ENCODE measurements at regions not wholly inside any gene's neighbourhood (a gene's known extent, or its start where the extent isn't known, plus 50 kb on each side); places are given as distances from the start of the nearest gene placed in this dataset.

GRCh38 chr2:12642859-12643258 is 73.9 kb upstream of the TRIB2 start:
- no peak for FAIRE-seq
- no peak overlapping the region for H3K4me3 ChIP-seq (ENCODE audit: low read depth in 1 of 3, low read length in 3 of 3)

GRCh38 chr2:12649602-12650400 is 66.9 kb upstream of the TRIB2 start:
- no peak for FAIRE-seq
- Histone ChIP-seq H3K9me3 (ENCODE audit: control insufficient read depth in 2 of 2, insufficient read depth in 1 of 2, low read depth in 1 of 2, low read length in 1 of 2) (no peaks in the 10 kb centered on the region), H3K4me3 (ENCODE audit: low read depth in 1 of 3, low read length in 3 of 3) (no peak overlapping the region), H3K4me1 (ENCODE audit: control insufficient read depth in 3 of 3, insufficient read depth in 2 of 3, low read depth in 1 of 3, low read length in 2 of 3) (no peaks in the 10 kb centered on the region), H3K27ac (ENCODE audit: low read depth in 1 of 3, low read length in 2 of 3) (no peak overlapping the region), H3K27me3 (ENCODE audit: control insufficient read depth in 3 of 3, insufficient read depth in 3 of 3, low read length in 3 of 3) (peaks cover 0 to 3% (median 0%) of the 10 kb centered on the region in 3 donors), H3K36me3 (ENCODE audit: control insufficient read depth in 3 of 3, insufficient read depth in 2 of 3, low read depth in 1 of 3, low read length in 3 of 3) (no peaks in the 10 kb centered on the region)
- 47 to 71% (median 53%) methylated on average over 10 of the region's 10 CpGs for WGBS, 3 donors
- DNase-seq: peak in 1 of 2 donors; percentile 30

More at GRCh38 chr2:12642859-12643258, 73.9 kb upstream of the TRIB2 start:
- WGBS, 3 donors: 76 to 80% (median 79%) methylated on average over 5 of the region's 5 CpGs
- H3K27ac ChIP-seq (ENCODE audit: low read depth in 1 of 3, low read length in 2 of 3): no peak overlapping the region
- no peak for DNase-seq
- H3K9me3 ChIP-seq (ENCODE audit: control insufficient read depth in 2 of 2, insufficient read depth in 1 of 2, low read depth in 1 of 2, low read length in 1 of 2): no peaks in the 10 kb centered on the region
- no peaks in the 10 kb centered on the region for H3K36me3 ChIP-seq (ENCODE audit: control insufficient read depth in 3 of 3, insufficient read depth in 2 of 3, low read depth in 1 of 3, low read length in 3 of 3)
- no peaks in the 10 kb centered on the region for H3K27me3 ChIP-seq (ENCODE audit: control insufficient read depth in 3 of 3, insufficient read depth in 3 of 3, low read length in 3 of 3)
- no peaks in the 10 kb centered on the region for H3K4me1 ChIP-seq (ENCODE audit: control insufficient read depth in 3 of 3, insufficient read depth in 2 of 3, low read depth in 1 of 3, low read length in 2 of 3)

GRCh38 chr2:12651641-12652040 is 65.1 kb upstream of the TRIB2 start:
- WGBS, 3 donors: 76 to 94% (median 93%) methylated on average over 8 of the region's 8 CpGs
- Histone ChIP-seq H3K27ac (ENCODE audit: low read depth in 1 of 3, low read length in 2 of 3) (no peak overlapping the region), H3K27me3 (ENCODE audit: control insufficient read depth in 3 of 3, insufficient read depth in 3 of 3, low read length in 3 of 3) (peaks cover 0 to 3% (median 0%) of the 10 kb centered on the region in 3 donors), H3K4me1 (ENCODE audit: control insufficient read depth in 3 of 3, insufficient read depth in 2 of 3, low read depth in 1 of 3, low read length in 2 of 3) (no peaks in the 10 kb centered on the region), H3K9me3 (ENCODE audit: control insufficient read depth in 2 of 2, insufficient read depth in 1 of 2, low read depth in 1 of 2, low read length in 1 of 2) (no peaks in the 10 kb centered on the region), H3K4me3 (ENCODE audit: low read depth in 1 of 3, low read length in 3 of 3) (no peak overlapping the region), H3K36me3 (ENCODE audit: control insufficient read depth in 3 of 3, insufficient read depth in 2 of 3, low read depth in 1 of 3, low read length in 3 of 3) (no peaks in the 10 kb centered on the region)
- FAIRE-seq: no peak
- DNase-seq: no peak

- FAIRE-seq (no peak), DNase-seq (no peak)
- Histone ChIP-seq H3K27ac (ENCODE audit: low read depth in 1 of 3, low read length in 2 of 3) (no peak overlapping the region), H3K36me3 (ENCODE audit: control insufficient read depth in 3 of 3, insufficient read depth in 2 of 3, low read depth in 1 of 3, low read length in 3 of 3) (no peaks in the 10 kb centered on the region), H3K4me3 (ENCODE audit: low read depth in 1 of 3, low read length in 3 of 3) (no peak overlapping the region), H3K4me1 (ENCODE audit: control insufficient read depth in 3 of 3, insufficient read depth in 2 of 3, low read depth in 1 of 3, low read length in 2 of 3) (no peaks in the 10 kb centered on the region), H3K9me3 (ENCODE audit: control insufficient read depth in 2 of 2, insufficient read depth in 1 of 2, low read depth in 1 of 2, low read length in 1 of 2) (no peaks in the 10 kb centered on the region), H3K27me3 (ENCODE audit: control insufficient read depth in 3 of 3, insufficient read depth in 3 of 3, low read length in 3 of 3) (peaks cover 0 to 3% (median 0%) of the 10 kb centered on the region in 3 donors)
- 90 to 91% (median 90%) methylated on average over 9 of the region's 9 CpGs for WGBS, 3 donors
These were observed 64.0 kb upstream of the TRIB2 start for GRCh38 chr2:12652723-12653122.

- WGBS, 3 donors: 74 to 92% (median 90%) methylated on average over 6 of the region's 6 CpGs
- no peaks in the 10 kb centered on the region for H3K27me3 ChIP-seq (ENCODE audit: control insufficient read depth in 3 of 3, insufficient read depth in 3 of 3, low read length in 3 of 3)
- DNase-seq: no peak
- no peak overlapping the region for H3K4me3 ChIP-seq (ENCODE audit: low read depth in 1 of 3, low read length in 3 of 3)
- H3K36me3 ChIP-seq (ENCODE audit: control insufficient read depth in 3 of 3, insufficient read depth in 2 of 3, low read depth in 1 of 3, low read length in 3 of 3): no peaks in the 10 kb centered on the region
- H3K9me3 ChIP-seq (ENCODE audit: control insufficient read depth in 2 of 2, insufficient read depth in 1 of 2, low read depth in 1 of 2, low read length in 1 of 2): no peaks in the 10 kb centered on the region
- no peak for FAIRE-seq
- no peak overlapping the region for H3K27ac ChIP-seq (ENCODE audit: low read depth in 1 of 3, low read length in 2 of 3)
- H3K4me1 ChIP-seq (ENCODE audit: control insufficient read depth in 3 of 3, insufficient read depth in 2 of 3, low read depth in 1 of 3, low read length in 2 of 3): no peaks in the 10 kb centered on the region
These were observed 59.2 kb upstream of the TRIB2 start for GRCh38 chr2:12657560-12657959.

GRCh38 chr2:12658310-12658945 is 58.3 kb upstream of the TRIB2 start:
- FAIRE-seq (no peak), DNase-seq (no peak)
- 80 to 89% (median 86%) methylated on average over 3 of the region's 3 CpGs for WGBS, 3 donors

GRCh38 chr2:12661489-12661888 is 55.2 kb upstream of the TRIB2 start:
- 76 to 84% (median 77%) methylated on average over 1 of the region's 1 CpG for WGBS, 3 donors
- no peaks in the 10 kb centered on the region for H3K36me3 ChIP-seq (ENCODE audit: control insufficient read depth in 3 of 3, insufficient read depth in 2 of 3, low read depth in 1 of 3, low read length in 3 of 3)

More at GRCh38 chr2:12658310-12658945, 58.3 kb upstream of the TRIB2 start:
- Histone ChIP-seq H3K27ac (ENCODE audit: low read depth in 1 of 3, low read length in 2 of 3) (no peak overlapping the region), H3K36me3 (ENCODE audit: control insufficient read depth in 3 of 3, insufficient read depth in 2 of 3, low read depth in 1 of 3, low read length in 3 of 3) (no peaks in the 10 kb centered on the region), H3K4me3 (ENCODE audit: low read depth in 1 of 3, low read length in 3 of 3) (no peak overlapping the region), H3K27me3 (ENCODE audit: control insufficient read depth in 3 of 3, insufficient read depth in 3 of 3, low read length in 3 of 3) (no peaks in the 10 kb centered on the region), H3K9me3 (ENCODE audit: control insufficient read depth in 2 of 2, insufficient read depth in 1 of 2, low read depth in 1 of 2, low read length in 1 of 2) (no peaks in the 10 kb centered on the region), H3K4me1 (ENCODE audit: control insufficient read depth in 3 of 3, insufficient read depth in 2 of 3, low read depth in 1 of 3, low read length in 2 of 3) (no peaks in the 10 kb centered on the region)

GRCh38 chr2:12663306-12664037 is 53.3 kb upstream of the TRIB2 start:
- no peak overlapping the region for H3K4me3 ChIP-seq (ENCODE audit: low read depth in 1 of 3, low read length in 3 of 3)
- FAIRE-seq: no peak
- H3K27ac ChIP-seq (ENCODE audit: low read depth in 1 of 3, low read length in 2 of 3): no peak overlapping the region
- 78 to 89% (median 85%) methylated on average over 11 of the region's 11 CpGs for WGBS, 3 donors
- no peaks in the 10 kb centered on the region for H3K27me3 ChIP-seq (ENCODE audit: control insufficient read depth in 3 of 3, insufficient read depth in 3 of 3, low read length in 3 of 3)
- peaks cover 0 to 2% of the 10 kb centered on the region in 2 donors for H3K9me3 ChIP-seq (ENCODE audit: control insufficient read depth in 2 of 2, insufficient read depth in 1 of 2, low read depth in 1 of 2, low read length in 1 of 2)
- DNase-seq: no peak
- no peaks in the 10 kb centered on the region for H3K4me1 ChIP-seq (ENCODE audit: control insufficient read depth in 3 of 3, insufficient read depth in 2 of 3, low read depth in 1 of 3, low read length in 2 of 3)
- no peaks in the 10 kb centered on the region for H3K36me3 ChIP-seq (ENCODE audit: control insufficient read depth in 3 of 3, insufficient read depth in 2 of 3, low read depth in 1 of 3, low read length in 3 of 3)

More at GRCh38 chr2:12661489-12661888, 55.2 kb upstream of the TRIB2 start:
- no peak overlapping the region for H3K27ac ChIP-seq (ENCODE audit: low read depth in 1 of 3, low read length in 2 of 3)
- H3K4me1 ChIP-seq (ENCODE audit: control insufficient read depth in 3 of 3, insufficient read depth in 2 of 3, low read depth in 1 of 3, low read length in 2 of 3): no peaks in the 10 kb centered on the region
- DNase-seq: no peak
- no peak overlapping the region for H3K4me3 ChIP-seq (ENCODE audit: low read depth in 1 of 3, low read length in 3 of 3)
- no peaks in the 10 kb centered on the region for H3K27me3 ChIP-seq (ENCODE audit: control insufficient read depth in 3 of 3, insufficient read depth in 3 of 3, low read length in 3 of 3)
- FAIRE-seq: no peak
- H3K9me3 ChIP-seq (ENCODE audit: control insufficient read depth in 2 of 2, insufficient read depth in 1 of 2, low read depth in 1 of 2, low read length in 1 of 2): peaks cover 0 to 2% of the 10 kb centered on the region in 2 donors
